Thoracic aorta (tissue), 2 donors: ENCODE measurements at regions not wholly inside any gene's neighbourhood (a gene's known extent, or its start where the extent isn't known, plus 50 kb on each side); places are given as distances from the start of the nearest gene placed in this dataset.

ENCODE experiments used
- ATAC-seq: fragments of 150-250 bp; one replicate; pipeline ENCODE4 v1.8.0; 2017; ENCODE audit warnings: low read depth; ENCODE audit not compliant: insufficient number of reproducible peaks, low FRiP score
- DNase-seq: peaks from one replicate; pipeline ENCODE4 v3.0.0-alpha.2; 2020; ENCODE audit warnings: low spot score
- H3K27ac ChIP-seq, 2 donors: fragments of 200-600 bp; sonication (generic); 1 replicate in 1 of 2; 2 replicates in 1 of 2; pipeline ENCODE4 v1.5.1; 2016; ENCODE audit warnings: mild to moderate bottlenecking in 2 of 2, moderate library complexity in 2 of 2
- H3K27me3 ChIP-seq: fragments of 200-600 bp; sonication (generic); replicated peaks from 2 replicates; pipeline ENCODE4 v1.6.0; 2016; ENCODE audit warnings: mild to moderate bottlenecking; ENCODE audit not compliant: insufficient read depth
- H3K36me3 ChIP-seq: fragments of 200-600 bp; sonication (generic); one replicate; pipeline ENCODE4 v1.5.1; 2016
- H3K4me1 ChIP-seq, 2 donors: fragments of 200-600 bp; sonication (generic); 1 replicate in 1 of 2; 2 replicates in 1 of 2; pipeline versions ENCODE4 v1.5.1 to v1.6.0; 2016; ENCODE audit warnings: low read depth in 2 of 2, mild to moderate bottlenecking in 1 of 2; ENCODE audit not compliant: control insufficient read depth in 1 of 2
- H3K4me3 ChIP-seq: fragments of 200-600 bp; sonication (generic); 2 replicates; pipeline ENCODE4 v1.5.1; 2016; ENCODE audit warnings: mild to moderate bottlenecking
- H3K9me3 ChIP-seq: fragments of 200-600 bp; sonication (generic); 2 replicates; pipeline ENCODE4 v1.5.1; 2016
- TF ChIP-seq, protein P1 (sequence below): fragments of 200-600 bp; sonication (generic); IDR thresholded peaks from one replicate; pipeline ENCODE4 v1.5.1; 2019; ENCODE audit warnings: antibody characterized with exemption

GRCh38 chr11:129324533-129325175 lies 51.0 kb upstream of the BARX2 start:
- Histone ChIP-seq H3K9me3 (no peaks in the 10 kb centered on the region), H3K27me3 (no peaks in the 10 kb centered on the region), H3K36me3 (no peaks in the 10 kb centered on the region), H3K4me1 (no peaks in the 10 kb centered on the region), H3K4me3 (no peak overlapping the region), H3K27ac (no peak overlapping the region)
- TF ChIP-seq, protein P1, sequence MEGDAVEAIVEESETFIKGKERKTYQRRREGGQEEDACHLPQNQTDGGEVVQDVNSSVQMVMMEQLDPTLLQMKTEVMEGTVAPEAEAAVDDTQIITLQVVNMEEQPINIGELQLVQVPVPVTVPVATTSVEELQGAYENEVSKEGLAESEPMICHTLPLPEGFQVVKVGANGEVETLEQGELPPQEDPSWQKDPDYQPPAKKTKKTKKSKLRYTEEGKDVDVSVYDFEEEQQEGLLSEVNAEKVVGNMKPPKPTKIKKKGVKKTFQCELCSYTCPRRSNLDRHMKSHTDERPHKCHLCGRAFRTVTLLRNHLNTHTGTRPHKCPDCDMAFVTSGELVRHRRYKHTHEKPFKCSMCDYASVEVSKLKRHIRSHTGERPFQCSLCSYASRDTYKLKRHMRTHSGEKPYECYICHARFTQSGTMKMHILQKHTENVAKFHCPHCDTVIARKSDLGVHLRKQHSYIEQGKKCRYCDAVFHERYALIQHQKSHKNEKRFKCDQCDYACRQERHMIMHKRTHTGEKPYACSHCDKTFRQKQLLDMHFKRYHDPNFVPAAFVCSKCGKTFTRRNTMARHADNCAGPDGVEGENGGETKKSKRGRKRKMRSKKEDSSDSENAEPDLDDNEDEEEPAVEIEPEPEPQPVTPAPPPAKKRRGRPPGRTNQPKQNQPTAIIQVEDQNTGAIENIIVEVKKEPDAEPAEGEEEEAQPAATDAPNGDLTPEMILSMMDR = no peak
- no peak for ATAC-seq
- DNase-seq = no peak

DNA sequence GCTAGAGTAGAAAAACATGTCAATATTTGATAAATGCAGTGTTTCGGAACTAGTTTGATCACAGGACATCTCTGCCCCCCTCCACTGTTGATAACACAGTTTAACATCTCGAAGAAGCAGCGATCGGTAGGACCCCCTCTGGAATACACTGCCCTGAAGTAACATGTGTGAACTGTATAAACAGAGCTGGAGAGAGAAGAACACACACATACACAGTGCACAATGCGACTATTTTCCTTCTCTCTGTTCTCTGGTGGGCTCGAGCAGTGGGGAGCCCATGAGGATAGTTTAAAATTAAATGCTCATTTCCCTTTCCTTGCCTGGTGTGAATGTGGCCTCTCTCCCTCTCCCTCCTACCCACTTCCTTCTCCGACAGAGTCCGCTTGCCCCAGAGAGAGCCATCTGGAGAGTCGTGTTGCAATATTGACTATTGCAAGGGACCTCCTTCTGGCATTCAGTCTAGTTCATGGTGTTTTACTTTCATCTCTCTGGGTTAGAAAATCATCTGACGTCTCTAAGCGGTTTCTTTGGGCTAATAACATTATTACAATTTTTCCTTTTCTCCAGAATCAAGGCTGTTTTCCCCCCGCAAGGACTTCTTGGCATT lies 51.6 kb upstream of the BARX2 start:
- Histone ChIP-seq H3K4me3 (no peak overlapping the region), H3K9me3 (no peaks in the 10 kb centered on the region), H3K36me3 (no peaks in the 10 kb centered on the region), H3K27ac (no peak overlapping the region), H3K4me1 (no peaks in the 10 kb centered on the region), H3K27me3 (no peaks in the 10 kb centered on the region)
- TF ChIP-seq, protein P1 = no peak
- DNase-seq (no peak), ATAC-seq (no peak)

DNA sequence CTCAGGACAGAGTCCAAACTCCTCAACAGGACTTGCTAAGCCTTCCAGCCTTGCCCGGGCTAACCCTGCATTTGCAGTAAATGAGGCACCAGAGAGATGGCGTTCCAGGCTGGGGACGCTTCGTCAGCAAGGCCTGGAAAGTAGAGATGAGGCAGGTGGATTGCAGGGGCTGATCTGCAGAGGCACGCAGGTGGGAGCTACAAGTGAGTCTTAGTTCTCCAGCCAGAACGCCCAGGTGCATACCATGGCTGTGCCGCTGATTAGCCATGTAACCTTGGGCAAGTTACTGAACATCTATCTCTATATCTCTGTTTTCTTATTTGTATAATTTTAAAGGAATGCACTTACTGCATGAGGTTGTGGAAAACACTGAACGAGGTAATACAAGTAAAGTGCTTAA lies 52.7 kb upstream of the BARX2 start:
- ATAC-seq (no peak), DNase-seq (no peak)
- no peak overlapping the region for H3K27ac ChIP-seq
- H3K4me3 ChIP-seq = no peak overlapping the region
- no peaks in the 10 kb centered on the region for H3K27me3 ChIP-seq
- no peaks in the 10 kb centered on the region for H3K4me1 ChIP-seq
- H3K36me3 ChIP-seq = no peaks in the 10 kb centered on the region
- no peaks in the 10 kb centered on the region for H3K9me3 ChIP-seq
- TF ChIP-seq, protein P1 = no peak

GRCh38 chr11:129321076-129321475 lies 54.6 kb upstream of the BARX2 start:
- TF ChIP-seq, protein P1 = no peak
- DNase-seq (no peak), ATAC-seq (no peak)
- Histone ChIP-seq H3K27me3 (no peaks in the 10 kb centered on the region), H3K9me3 (no peaks in the 10 kb centered on the region), H3K36me3 (no peaks in the 10 kb centered on the region), H3K27ac (no peak overlapping the region), H3K4me1 (no peaks in the 10 kb centered on the region), H3K4me3 (no peak overlapping the region)

GRCh38 chr11:129320494-129320893 lies 55.2 kb upstream of the BARX2 start:
- ATAC-seq (no peak), DNase-seq (no peak)
- Histone ChIP-seq H3K27ac (no peak overlapping the region), H3K4me3 (no peak overlapping the region), H3K9me3 (no peaks in the 10 kb centered on the region), H3K36me3 (no peaks in the 10 kb centered on the region), H3K27me3 (no peaks in the 10 kb centered on the region), H3K4me1 (no peaks in the 10 kb centered on the region)
- TF ChIP-seq, protein P1 = no peak
